22Rv1 (cell line): ENCODE measurements at regions not wholly inside any gene's neighbourhood (a gene's known extent, or its start where the extent isn't known, plus 50 kb on each side); places are given as distances from the start of the nearest gene placed in this dataset.

Experiments
- H3K27ac ChIP-seq: fragments of 450-650 bp; 2 replicates; pipeline ENCODE4 v1.5.1; 2017
- CTCF ChIP-seq: fragments of 450-650 bp; IDR thresholded peaks from 2 replicates; pipeline ENCODE4 v1.5.1; 2017; ENCODE audit warnings: mild to moderate bottlenecking
- ZFX ChIP-seq: fragments of 450-650 bp; IDR thresholded peaks from 2 replicates; pipeline ENCODE4 v1.6.1; 2017; ENCODE audit warnings: antibody characterized with exemption, borderline replicate concordance

GRCh38 chr1:29639156-29639736 is 402.9 kb downstream of the PTPRU start:
- TF ChIP-seq ZFX = no peak
- TF ChIP-seq CTCF = no peak
- no peak overlapping the region for H3K27ac ChIP-seq

- no peak overlapping the region for H3K27ac ChIP-seq
- TF ChIP-seq ZFX (no peak), CTCF (no peak)
Measured at GRCh38 chr1:29638281-29638680, 402.0 kb downstream of the PTPRU start.

GRCh38 chr1:29636936-29637335 is 400.6 kb downstream of the PTPRU start:
- no peak for TF ChIP-seq ZFX
- TF ChIP-seq CTCF = no peak
- H3K27ac ChIP-seq = no peak overlapping the region

GRCh38 chr1:29635501-29636263 is 399.4 kb downstream of the PTPRU start:
- no peak for TF ChIP-seq CTCF
- no peak for TF ChIP-seq ZFX

GRCh38 chr1:29634746-29635335 is 398.5 kb downstream of the PTPRU start:
- no peak for TF ChIP-seq ZFX
- no peak for TF ChIP-seq CTCF
- H3K27ac ChIP-seq = no peak overlapping the region

More at GRCh38 chr1:29635501-29636263, 399.4 kb downstream of the PTPRU start:
- H3K27ac ChIP-seq = no peak overlapping the region

GRCh38 chr1:29634324-29634723 is 398.0 kb downstream of the PTPRU start:
- no peak overlapping the region for H3K27ac ChIP-seq
- TF ChIP-seq CTCF (no peak), ZFX (no peak)

- TF ChIP-seq CTCF (no peak), ZFX (no peak)
- no peak overlapping the region for H3K27ac ChIP-seq
Measured at GRCh38 chr1:29633771-29634170, 397.4 kb downstream of the PTPRU start.
